ENCODE measurements at regions not wholly inside any gene's neighbourhood (a gene's known extent, or its start where the extent isn't known, plus 50 kb on each side); places are given as distances from the start of the nearest gene placed in this dataset.

- TF ChIP-seq CTCF (IDR thresholded peaks at IDR 0.05) (no peak), POLR2A (IDR thresholded peaks at IDR 0.05) (no peak)
These were observed 73.2 kb upstream of the AMOT start for GRCh38 chrX:112913807-112914206.
